HG02852 (cell line): ENCODE measurements at regions not wholly inside any gene's neighbourhood (a gene's known extent, or its start where the extent isn't known, plus 50 kb on each side); places are given as distances from the start of the nearest gene placed in this dataset.

ENCODE experiments used
- ATAC-seq: cut with Tn5 transposase; IDR thresholded peaks from one replicate; pipeline ENCODE4 v1.9.1; 2021; ENCODE audit warnings: mild to moderate bottlenecking, moderate library complexity; ENCODE audit not compliant: unreplicated experiment

DNA sequence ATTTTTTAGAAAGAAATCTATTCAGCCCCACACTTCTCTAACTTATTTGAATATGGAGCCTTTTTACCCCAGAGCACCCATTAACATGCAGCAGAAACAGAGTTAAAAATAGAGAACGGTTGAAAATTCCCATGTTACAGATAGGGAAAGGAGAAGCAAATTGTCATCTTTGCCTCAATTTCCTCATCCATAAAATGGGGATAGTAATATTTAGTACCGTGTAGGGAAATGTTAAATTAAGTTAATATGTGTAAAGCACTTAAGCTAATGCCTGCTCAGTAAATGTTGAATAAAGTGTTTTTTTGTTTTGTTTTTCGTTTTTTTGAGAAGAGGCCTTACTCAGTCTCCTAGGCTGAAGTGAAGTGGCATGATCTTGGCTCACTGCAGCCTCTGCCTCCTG lies 50.3 kb downstream of the NAV1 start:
- ATAC-seq, result no peak

- ATAC-seq, result no peak
These were observed 51.5 kb downstream of the NAV1 start for GRCh38 chr1:201590474-201590873.

- ATAC-seq, result no peak
These were observed 52.4 kb downstream of the NAV1 start for GRCh38 chr1:201591348-201591747.

- no peak for ATAC-seq
These were observed 53.1 kb downstream of the NAV1 start for GRCh38 chr1:201591981-201592380.

GRCh38 chr1:201593200-201593921 lies 54.4 kb downstream of the NAV1 start:
- no peak for ATAC-seq

DNA sequence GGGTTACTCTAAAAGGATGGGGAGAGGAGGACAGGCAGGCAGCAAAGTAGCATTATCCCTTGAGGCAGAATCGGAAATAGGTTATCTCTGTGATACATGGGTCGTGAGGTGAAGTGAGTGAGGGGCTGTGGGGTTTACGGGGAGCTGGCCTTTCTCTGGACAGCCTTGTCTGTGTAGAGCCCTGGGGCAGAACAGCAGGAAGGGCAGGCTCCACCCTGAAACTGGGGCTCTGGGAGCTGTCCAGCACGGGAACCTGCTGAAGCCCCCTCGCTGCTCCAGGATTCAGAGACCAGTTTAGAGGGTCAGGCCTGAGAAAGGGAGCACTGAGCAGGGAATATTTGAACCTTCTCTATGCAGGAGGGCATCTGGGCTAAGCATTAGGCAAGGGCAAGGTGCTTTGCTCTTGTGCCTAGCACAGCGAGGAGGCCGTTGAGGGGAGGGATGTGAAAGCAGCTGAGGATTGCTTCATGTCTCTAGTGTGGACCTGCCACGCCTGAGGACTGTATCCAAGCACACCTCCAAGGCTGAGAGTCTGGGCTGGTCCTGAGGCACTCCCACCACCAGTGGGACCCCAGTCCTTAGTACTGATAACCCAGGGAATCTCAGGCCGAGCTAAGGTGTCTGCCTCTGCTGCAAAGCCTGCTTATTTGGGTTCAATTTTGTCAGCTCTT lies 55.8 kb downstream of the NAV1 start:
- no peak for ATAC-seq

GRCh38 chr1:201595381-201595780 lies 56.5 kb downstream of the NAV1 start:
- ATAC-seq, result no peak

- ATAC-seq, result no peak
These were observed 57.4 kb downstream of the NAV1 start for GRCh38 chr1:201596101-201596868.

- no peak for ATAC-seq
These were observed 58.8 kb downstream of the NAV1 start for GRCh38 chr1:201597551-201598230.

- no peak for ATAC-seq
These were observed 59.5 kb downstream of the NAV1 start for GRCh38 chr1:201598396-201598795.

DNA sequence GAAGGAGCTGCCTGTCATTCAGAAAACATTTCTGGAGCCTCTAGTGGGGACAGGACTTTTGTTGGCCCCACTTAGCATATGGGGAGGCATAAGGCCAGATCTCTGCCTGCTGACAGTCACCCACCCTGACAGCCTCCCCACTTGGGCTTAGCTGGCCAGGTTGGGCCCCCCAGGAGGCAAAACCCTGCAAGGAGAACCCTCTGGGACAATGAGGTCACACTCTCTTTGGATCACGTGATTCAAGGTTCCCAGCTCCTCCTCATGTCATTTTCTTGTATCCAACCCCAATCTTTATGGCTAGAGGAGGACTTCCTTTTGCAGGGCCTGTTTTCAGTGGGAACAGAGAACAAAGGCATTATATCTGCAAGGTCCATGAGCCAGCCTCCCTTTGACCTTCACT lies 60.0 kb downstream of the NAV1 start:
- ATAC-seq, result no peak

- ATAC-seq, result no peak
These were observed 60.6 kb downstream of the NAV1 start for GRCh38 chr1:201599548-201599947.

- no peak for ATAC-seq
These were observed 63.7 kb downstream of the NAV1 start for GRCh38 chr1:201602413-201603265.

- no peak for ATAC-seq
These were observed 64.8 kb downstream of the NAV1 start for GRCh38 chr1:201603613-201604232.

DNA sequence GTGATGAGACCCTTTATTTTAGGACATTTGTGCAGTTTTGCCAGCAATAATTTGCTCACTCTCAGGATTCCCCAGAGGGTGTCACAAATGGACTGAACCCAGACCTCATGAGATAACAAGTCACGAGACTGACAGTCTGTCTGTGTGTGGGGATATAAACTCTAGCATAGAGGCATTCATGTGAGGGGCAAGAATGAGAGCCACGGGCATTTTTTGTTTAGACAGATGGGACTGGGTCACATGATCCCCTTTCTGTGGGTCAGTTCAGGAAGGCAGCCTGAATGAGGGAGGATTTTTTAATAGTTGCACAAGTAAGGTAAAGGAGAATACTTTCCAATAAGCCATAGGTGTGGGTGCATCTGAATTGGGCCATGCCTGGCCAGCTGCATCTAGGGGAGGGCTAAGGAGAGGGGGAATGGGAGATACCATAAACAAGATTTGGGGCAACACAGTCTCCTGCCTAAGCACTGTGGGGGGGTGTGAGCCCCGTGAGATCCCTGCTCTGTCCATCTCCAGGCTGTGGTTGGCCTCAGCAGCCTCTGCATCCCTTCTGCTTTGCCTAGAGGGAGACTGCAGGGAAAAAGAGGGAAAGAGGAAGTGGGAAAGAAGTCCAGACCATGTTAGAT lies 66.6 kb downstream of the NAV1 start:
- no peak for ATAC-seq

DNA sequence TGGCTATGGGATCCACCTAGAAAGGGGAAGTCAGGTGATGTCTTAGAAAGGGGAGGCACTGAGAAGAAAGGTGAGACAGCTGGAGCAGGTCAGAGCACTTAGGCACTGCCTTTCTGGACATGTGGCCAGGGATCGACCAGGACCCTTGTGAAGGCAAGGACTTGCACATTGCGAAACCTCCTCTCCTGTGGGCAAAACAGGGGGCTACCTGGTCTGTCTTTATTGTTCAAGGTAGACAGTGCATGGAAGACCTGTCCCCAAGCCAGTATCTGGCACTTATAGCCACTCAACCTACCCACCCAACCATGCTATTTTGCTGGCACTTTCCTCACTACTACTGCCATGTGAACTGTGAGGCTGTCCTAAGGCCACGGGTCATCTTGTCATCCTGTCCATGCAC lies 67.2 kb downstream of the NAV1 start:
- no peak for ATAC-seq

DNA sequence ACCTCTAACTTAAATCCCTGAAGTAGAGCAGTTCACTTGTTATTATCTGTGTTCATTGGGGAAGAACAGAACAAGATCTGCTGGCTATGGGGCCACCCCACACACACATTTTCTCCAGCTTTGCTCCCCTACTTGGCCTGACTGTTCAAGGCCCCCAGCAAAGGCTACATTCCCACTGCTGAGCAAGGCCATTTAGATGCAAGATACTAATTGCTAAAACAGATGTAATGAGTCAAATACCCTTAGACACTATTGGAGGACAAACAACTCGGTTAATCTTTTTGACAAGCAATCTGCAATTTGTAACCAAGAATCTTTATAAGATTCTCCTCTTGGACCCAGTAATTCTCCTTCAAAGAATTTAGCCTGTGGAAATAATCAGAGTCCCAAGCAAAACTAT lies 67.7 kb downstream of the NAV1 start:
- ATAC-seq, result no peak

DNA sequence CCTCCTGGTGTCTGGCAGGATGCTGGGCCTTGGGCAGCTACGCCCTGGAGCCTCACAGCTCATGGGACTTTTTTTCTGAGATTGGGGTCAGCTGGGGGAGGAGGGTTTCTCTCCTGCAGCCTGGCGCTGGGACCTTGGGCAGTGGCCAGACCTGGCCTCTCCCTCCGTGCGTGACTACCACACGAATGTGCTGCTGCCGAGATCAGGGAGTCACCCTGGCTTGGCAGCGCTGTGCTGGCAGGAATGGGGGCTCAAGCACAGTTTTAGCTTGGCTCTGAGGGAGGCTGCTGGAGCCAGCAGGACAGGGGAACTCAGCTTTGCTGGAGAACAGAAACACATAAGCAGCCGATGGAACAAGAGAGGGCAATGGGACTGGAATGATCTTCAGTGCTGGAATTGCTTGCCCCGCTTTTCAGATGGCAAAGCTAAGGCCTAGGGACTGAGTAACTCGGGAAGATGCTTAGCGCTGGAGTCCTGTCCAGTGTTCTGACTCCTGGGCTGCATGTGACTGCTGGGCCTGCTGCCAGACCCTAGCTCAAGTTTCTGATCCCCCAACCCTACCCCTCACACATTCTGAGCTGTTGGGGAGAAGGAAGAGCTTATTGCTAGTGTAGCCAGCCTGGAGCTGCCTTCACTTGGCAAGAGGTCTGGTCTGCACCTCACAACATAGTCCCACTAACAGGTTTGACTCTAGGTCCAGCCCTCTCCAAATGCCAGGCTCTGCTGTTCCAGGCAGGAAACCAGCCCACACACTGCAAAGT lies 69.9 kb downstream of the NAV1 start:
- ATAC-seq, result no peak
